ENCODE measurements at regions not wholly inside any gene's neighbourhood (a gene's known extent, or its start where the extent isn't known, plus 50 kb on each side); places are given as distances from the start of the nearest gene placed in this dataset.
"Not testable (repeated sequence)": the region's sequence is repeated elsewhere in the genome, so short reads cannot be mapped to it uniquely, and the experiment has no call there.

DNA sequence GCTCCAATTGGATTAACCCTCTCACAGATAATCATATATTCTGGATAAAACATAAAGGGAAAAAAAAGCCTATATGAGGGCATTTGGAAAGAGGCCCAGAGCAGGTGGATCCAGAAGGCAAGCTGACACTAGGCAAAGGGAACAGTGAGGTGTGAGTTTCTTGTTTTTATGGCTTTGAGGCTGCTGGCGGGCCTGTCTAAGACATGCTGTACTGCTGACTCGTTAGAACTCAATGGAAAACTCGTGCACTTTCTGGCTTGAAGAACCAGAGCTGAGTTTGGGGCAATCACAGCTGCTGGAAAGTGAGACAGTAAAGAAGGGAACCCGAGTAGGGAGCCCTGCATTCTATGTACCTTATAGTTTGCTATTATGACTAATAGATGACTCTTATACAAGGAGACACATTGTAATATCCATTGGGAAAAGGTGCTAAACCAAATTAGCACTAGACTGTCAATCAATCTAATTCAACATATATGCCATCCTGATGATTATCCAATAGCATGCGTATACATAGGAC is 637.1 kb downstream of the GATA3 start:
- no peak for DNase-seq (ENCODE audit: low read depth)

DNA sequence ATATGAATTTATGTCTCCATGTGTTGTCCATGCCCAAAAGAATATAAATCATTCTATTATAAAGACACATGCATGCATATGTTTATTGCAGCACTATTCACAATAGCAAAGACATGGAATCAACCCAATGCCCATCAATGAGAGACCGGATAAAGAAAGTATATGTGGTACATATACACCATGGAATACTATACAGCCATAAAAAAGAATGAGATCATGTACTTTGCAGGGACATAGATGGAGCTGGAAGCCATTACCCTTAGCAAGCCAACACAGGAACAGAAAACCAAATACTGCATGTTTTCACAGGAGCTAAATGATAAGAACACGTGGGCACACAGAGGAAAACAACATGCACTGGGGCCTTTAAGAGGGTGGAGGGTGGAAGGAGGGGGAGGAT is 639.1 kb downstream of the GATA3 start:
- not testable (repeated sequence) for DNase-seq (ENCODE audit: low read depth)

DNA sequence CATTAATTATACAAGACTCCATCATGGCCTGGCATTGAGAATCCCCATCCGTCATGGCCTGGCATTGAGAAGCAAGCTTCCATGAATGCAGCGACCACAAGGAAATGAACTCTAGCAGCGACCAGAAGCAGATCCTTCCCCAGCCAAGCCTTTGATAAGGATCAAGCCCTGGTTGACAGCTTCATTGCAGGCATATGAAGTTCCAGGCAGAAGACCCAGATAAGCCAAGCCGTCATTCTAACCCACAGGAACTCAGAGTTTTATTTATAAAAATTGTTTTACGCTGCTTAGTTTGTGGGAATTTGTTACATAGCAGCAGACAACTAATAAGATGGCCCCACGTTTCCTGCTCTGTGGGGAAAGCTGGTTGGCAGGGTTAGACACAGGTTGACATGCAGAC is 642.3 kb downstream of the GATA3 start:
- DNase-seq (ENCODE audit: low read depth) = no peak

DNA sequence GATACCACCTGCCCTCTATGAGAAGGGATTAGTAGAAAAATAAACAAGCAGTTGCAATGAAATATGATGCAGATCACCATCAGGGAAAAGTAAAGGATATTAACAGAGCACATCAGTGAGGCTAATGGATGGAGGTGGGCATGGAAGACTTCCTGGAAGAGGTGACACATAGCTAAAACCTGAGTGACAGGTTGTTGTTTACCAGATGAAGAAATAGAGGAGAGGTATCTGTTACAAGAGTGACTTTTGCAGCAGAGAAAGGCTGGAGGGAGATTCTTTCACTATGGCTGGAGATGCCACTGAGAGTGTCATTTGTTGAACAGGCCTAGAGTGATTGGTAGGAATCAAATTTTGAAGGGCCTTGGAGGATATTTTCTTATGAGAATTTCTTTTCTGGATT is 646.2 kb downstream of the GATA3 start:
- DNase-seq (ENCODE audit: low read depth) = no peak

DNA sequence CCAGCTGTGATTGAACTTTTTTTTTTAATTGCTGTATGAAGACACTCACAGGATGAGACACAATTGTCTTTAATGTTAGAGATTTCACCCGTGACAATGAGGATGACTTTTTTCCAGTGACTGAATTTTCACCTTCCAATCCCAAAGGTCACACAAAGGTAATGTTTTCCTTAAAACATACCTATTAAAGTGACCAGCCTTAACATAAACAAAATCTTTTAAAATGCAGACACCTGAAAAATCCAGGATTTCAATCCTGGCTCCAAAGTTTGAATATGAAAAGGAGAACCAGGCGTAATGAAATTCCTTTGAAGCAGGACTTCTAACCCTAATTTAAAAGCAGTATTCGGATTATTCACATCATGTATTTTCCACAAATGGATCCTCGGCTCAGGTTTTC is 647.7 kb downstream of the GATA3 start:
- DNase-seq (ENCODE audit: low read depth) = no peak

DNA sequence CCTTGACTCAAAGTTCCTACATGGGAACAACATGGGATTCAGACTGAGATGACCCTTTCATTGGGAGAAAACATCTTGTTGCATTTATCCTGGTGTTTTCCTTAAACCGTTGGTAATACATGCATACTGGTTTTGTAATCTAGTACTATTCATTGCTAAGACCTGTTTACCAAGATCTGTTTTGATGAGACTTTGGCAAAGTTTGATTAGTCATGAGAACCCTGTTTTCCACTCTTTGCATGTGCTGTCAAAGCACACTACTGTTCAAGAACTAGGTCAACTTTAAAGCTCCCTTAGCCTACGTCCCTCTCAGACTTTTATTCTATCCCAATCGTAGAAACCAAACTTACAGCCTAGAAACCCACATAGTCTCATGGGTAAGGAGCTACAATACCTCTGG is 650.9 kb downstream of the GATA3 start:
- no peak for DNase-seq (ENCODE audit: low read depth)

DNA sequence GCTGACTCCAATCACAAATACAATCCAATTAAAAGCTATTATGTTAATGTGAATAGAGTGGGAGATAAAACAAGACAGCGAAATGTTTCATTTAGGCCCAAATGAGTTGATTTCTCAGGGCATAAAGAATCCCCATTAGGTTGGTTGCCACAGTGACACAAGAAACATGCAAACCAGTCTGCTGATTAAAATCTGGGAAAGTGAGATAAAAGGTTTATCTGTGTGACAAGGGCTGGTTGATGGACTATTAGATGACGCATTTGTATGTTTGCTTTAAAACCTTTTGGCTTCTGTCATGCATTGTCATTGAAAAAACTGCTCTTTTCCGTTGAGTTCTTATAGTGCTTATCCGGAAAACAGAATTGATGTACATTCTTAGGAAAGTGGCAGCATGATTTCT is 658.2 kb downstream of the GATA3 start:
- DNase-seq (ENCODE audit: low read depth) = no peak

DNA sequence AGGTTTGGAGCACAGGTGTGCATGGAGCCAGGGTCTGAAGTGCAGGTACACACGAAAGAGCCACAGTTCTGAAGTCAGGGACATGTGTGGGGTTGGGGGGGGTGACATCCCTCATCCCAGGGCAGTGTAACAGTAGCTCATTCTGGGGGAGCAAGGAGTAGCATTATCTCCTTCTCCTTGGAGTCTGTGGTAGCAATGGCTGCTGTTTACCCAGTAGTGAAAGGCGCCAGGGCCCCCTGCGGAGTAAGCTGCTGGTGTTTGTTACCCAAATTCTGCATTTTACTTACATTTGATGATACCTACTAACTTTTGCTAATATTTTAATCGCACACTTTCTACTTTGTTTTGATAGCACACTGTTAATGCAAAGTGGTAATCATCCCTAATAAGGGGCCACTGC is 665.5 kb downstream of the GATA3 start:
- no peak for DNase-seq (ENCODE audit: low read depth)

DNA sequence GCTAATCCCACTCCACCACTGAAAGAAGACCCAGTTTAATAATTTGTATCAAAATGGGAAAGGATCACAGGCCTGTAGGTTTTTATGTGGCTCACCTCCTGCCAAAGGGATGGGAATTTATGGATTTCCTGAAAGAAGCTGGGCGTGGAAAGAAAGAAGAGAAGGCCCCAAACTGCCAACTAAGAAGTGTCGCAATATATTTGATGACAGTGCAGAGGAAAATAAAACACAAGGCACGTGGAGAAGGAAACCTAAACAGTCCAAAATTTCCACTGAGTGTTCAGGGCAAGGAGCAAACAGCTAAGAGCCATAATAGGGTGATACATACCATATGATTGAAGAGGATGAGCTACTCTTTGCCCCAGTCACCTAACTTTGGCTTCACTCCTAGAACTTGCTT is 667.2 kb downstream of the GATA3 start:
- DNase-seq (ENCODE audit: low read depth) = no peak

DNA sequence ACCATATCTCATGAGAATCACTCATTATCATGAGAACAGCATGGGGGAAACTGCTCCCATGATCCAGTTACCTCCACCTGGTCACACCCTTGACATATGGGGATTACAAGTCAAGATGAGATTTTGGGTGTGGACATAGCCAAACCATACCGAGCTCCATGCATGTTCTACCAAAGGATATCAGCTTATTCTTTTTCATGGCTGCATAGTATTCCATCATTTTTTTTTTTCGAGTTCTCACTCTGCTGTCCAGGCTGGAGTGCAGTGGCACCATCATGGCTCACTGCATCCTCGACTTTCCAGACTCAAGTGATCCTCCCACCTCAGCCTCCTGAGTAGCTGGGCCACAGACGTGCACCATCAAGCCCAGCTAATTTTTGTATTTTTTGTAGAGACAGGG is 668.3 kb downstream of the GATA3 start:
- DNase-seq (ENCODE audit: low read depth) = no peak

DNA sequence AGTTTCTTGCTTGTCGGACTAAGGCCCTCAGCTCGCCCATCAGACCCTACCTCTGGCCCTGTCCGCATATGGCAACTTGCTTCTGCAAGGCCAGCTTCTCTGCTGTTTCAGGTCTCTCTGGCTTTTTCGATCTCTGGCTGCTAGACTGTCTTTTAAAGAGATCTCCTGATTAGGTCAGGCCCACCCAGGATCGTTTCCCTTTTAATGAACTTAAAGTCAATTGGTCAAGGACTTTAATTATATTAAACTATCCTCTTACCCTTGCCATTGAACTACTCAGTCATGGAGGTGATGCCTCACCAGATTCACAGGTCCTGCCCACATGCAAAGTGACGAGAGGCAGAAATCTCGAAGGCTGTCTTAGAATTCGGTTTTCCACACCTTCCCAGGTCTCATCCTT is 670.9 kb downstream of the GATA3 start:
- no peak for DNase-seq (ENCODE audit: low read depth)

DNA sequence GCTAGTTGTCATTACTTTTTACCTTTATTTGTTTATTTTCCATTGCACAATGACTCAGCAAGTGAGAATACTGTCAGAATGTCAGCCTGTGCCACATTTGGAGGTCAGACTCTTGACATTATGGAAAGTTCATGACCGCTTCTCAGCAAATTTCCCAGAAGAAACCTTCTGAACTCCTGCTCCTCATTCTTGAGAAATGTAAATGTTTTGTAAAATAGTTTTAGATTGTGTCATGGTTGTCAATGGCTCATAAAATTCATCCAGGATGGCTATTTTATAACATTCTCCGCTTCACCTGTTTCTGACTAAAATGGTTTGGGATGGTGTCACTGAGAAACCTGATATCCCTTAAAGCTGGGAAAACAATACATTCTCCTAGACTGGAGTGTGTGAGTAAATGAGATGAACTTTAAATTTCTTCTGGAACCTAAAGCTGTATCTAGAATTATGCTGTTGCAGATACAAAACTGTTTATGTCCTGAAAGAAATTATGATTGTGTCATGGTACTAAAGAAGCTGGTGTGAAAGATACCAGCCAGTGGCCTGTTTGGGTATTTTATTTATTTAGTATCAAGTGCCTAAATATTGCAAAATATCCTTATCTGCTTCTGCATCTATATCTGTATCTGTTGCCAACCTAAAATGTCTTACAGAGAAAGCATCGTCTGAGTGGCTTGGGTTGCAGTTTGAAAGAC is 671.7 kb downstream of the GATA3 start:
- no peak for DNase-seq (ENCODE audit: low read depth)

DNA sequence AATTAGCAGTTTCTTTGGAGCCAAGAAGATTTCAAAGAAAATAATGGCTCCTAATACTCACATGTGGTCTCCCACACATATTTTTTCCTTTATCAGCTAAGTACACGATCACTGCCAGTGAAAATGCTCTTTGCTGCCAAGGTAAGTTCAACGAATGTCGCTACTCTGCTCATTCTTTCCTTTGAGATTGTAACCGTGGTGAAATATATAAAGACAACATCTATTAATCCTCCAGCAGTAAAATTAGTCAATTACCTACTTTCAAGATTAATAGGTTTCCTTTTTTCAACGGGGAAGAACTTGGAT is 672.2 kb downstream of the GATA3 start:
- DNase-seq (ENCODE audit: low read depth) = no peak

DNA sequence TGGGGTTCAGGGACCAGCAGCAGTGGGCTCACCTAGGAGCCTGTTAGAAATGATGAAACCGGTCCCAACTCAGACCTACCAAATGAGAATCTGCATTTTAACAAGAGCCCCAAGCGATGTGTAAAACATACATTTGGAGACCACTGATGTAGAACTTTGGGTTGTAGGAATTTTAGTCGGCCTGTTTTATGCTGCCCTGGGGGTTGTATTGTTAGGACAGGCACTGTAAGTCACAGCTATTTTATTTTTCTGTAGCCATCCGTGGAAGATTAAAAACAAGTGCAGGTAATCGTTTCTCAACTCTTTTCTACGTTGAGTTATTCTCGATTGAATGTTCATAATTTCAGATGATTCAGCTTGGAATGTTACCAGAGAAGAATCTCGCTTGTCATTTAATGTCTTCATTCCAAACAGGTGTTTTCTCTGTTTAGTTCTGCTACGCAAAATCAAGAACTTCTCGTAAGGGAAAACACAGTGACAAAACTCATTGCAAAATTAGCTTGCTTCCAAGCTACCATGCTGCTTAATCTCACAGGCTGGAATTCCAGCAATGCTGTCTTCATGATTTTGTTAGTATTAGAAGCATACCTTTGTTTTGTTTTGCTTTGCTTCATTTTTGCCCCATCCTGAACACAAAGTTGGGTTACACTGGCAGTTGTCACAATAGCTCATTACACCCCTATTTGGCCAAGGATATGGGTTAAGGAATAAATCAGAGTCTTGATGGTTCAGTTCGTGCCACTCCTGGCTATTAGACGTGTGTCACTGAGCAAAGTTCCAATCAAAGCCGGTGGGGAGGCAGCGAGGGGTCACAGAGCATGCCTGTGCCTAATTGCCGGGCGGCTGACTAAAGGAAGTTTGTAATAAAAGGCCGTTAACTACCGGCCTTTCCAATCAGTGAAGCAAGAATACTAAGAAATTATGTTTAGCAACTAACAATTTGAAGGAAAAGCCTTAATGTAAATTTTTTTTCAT is 676.9 kb downstream of the GATA3 start:
- DNase-seq (ENCODE audit: low read depth) = no peak

DNA sequence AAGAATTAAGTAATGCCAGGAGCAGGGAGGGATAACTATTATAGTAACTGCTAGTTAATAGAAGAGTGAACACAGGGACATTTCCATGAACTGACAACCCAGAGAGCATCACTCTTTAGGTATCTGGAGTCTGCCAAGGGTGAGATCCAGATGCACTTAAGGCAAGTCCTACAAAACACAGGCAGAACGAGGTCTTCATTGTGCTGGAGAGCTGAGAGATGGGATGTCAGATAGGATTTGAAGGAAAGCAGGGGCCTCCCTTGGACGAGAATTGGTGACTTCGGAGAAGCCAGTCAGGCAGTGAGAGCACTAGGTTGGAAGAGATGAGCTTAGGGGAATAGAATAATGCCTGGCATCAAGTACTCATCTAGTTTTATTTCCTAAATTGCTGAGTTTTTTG is 684.5 kb downstream of the GATA3 start:
- no peak for DNase-seq (ENCODE audit: low read depth)

DNA sequence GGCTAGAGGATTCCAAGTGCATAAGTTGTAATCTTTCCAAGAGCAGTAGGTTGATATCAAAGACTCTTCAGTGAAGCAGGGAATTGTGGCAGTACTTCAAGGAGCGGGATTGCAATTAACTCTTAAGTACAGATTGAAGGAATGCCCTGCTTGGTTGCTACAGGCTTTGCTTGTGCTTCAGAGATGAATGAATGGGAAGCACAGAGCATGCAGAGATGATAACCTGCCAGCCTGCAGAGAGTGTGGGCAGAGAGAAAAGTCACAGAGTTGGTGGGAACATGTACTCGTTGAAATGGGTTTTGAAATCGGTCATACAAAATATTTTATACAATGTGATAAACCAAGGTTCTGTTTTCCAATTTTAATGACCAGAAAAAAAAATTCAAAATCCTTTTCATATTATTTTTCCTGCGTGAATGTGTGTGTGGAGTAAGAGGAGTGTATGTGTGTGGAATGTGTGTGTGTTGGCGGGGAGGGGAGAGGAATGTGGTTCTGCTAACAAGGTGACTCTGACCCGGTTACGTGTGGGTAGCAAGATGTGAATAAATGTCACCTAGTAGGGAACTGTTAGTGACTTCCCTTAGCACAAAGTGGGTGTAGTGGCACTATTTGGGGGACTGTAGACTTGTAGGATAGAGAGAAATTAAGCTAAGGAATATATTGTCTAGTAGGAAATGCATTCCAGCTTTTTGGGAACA is 697.8 kb downstream of the GATA3 start:
- no peak for DNase-seq (ENCODE audit: low read depth)

DNA sequence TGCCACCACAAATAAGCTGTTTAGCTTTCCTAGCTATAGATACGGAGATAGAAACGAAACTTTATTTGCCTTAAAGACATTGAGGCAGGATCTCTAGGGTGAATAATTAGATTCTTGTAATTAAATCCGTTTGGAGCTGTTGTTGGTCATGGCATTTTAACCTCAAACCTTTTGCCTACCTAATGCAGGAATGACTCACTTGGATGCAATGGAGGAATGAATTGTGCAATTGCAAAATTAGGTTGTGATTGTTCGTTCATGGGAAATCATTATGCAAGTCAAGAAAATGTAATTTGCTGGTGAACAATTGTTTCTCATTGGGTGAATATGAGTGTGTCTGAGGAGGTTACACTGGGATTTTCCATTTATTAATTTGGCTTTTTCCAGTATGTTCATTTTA is 703.5 kb downstream of the GATA3 start:
- no peak for DNase-seq (ENCODE audit: low read depth)

DNA sequence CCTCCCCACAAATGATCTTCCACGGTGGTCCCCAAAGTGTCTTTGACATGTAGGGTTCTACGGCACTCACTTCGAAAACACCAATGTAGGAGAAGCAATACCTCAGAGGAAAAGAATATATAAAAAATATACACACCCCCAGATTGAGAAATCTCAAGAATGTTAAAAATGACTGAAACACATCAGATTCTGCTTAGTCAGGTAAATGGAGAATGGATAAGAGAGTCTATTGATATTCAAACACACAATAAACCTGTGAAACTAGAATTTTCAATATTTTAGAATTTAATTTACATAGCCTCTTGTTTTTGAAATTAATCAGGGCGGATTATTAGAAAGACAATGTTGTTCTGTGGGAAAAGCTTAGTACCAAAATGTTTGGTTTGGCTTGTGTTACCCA is 712.4 kb downstream of the GATA3 start:
- no peak for DNase-seq (ENCODE audit: low read depth)

DNA sequence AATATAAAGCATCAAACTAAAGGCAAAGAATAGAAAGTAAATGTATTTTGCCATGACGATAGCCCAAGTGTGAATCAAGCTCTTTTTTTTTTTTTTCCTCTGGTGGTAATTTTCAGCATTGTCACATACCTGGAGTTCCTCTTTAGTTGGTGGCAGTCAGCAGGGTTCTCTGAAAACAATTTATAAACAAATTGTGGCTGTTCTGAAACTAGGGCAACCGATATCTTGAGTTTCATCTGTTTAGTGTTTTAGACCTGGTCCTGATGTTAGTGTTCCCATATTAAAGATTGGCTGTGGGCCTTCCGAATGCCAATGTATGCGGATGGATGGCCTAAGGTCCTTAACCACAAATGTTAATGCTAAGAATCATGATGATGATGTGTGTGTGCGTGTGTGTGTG is 713.1 kb downstream of the GATA3 start:
- no peak for DNase-seq (ENCODE audit: low read depth)

DNA sequence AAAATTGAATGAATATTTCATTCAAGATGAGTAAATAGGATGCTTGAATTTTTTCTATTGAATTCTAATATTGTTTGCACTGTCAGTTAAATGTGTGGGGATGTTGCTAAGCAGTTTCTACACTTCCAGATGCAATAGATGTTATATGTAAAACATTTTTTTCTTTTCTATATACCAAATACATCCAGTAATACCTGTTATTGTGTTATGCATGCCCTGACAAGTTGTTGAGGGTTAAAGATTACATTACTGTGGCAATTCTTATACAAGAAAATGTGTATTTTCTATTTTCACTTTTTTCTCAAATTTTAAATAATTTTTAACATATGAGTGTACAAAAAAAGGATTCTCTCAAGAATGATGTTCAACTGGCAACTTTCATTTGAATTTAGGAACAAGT is 713.9 kb downstream of the GATA3 start:
- DNase-seq (ENCODE audit: low read depth) = no peak

DNA sequence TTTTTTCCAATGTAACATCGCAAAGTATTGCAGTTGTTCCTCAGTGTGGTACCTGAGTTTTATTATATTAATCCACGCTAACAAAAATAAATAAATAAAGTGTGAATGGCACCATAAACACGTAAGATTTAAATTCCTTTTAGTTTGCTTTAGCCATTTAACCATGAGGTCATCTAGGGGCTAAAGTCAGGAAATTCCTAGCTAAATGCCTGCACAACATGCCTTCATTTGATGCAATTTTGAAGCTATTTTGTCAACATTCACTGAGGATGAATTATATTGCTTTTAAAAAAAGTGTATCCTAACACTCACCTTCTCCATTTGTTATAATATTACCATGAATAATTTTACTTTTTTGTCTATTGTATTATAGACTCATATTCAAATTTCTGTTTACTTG is 714.4 kb downstream of the GATA3 start:
- no peak for DNase-seq (ENCODE audit: low read depth)

DNA sequence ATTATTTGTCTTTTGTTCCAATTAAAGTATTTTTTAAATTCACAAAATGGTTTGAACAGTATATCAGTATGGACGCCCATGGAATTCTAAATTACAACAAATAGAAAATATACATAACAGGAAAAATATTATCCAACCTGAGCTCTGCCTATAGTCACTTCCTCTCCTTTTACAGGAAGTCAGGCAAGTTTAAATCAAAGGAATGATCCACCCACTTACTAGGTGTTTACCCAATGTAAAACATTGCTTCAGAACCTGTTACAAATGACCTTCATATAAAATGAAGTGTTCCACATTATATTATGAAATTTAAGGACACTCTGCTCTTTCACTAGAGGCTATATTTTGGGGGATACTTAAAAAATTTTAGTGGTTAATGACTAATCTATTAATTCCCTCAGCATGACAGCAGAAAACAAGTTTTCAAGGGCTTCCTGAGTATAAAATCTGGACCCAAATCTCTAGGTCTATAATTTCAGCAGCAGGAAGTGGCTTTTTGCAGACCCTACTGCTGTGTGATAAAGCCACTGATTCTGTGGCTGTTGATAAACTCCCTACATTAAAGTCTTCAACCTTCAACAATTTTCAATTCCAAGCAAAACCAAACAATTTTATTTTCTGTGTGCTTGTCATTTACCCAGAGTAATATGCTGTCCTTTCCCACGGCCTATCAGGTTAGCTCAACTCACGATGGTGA is 722.6 kb downstream of the GATA3 start:
- no peak for DNase-seq (ENCODE audit: low read depth)

Data from activated gamma-delta T cell treated with anti-CD3 and anti-CD28 coated beads, Interleukin-2, amount 50 U/mL, for 16 hours (primary cell).